GM12878 (cell line): ENCODE measurements at regions not wholly inside any gene's neighbourhood (a gene's known extent, or its start where the extent isn't known, plus 50 kb on each side); places are given as distances from the start of the nearest gene placed in this dataset.

Experiments
- ATAC-seq: fragments of 200-7000 bp; cut with Tn5 transposase; 3 replicates; pipeline ENCODE4 v1.9.1; 2020; ENCODE audit warnings: mild to moderate bottlenecking, moderate library complexity
- BruUV-seq: library from RNA; stranded (reverse); fragments of 400-500 nt; replicated peaks from 2 replicates; lab custom pipeline; 2021; lab: Mats Ljungman, UMichigan
- CTCF ChIA-PET: fragments of 300-600 bp; sonication (Branson Sonifier 250); formaldehyde crosslinking; extraction: SDS; loops from one replicate; lab custom pipeline; 2021; ENCODE audit warnings: inconsistent platforms; lab: Yijun Ruan, JAX
- POLR2A ChIA-PET: fragments of 350-600 bp; formaldehyde crosslinking; extraction: SDS; loops from one replicate; lab custom pipeline; 2021; ENCODE audit warnings: inconsistent platforms; lab: Charles Lee
- RAD21 ChIA-PET: fragments of 300-600 bp; sonication (Branson Sonifier 250); formaldehyde crosslinking; loops from one replicate; lab custom pipeline; 2023; ENCODE audit warnings: antibody characterized with exemption; ENCODE audit not compliant: unreplicated experiment; lab: Charles Lee
- SMC1A ChIA-PET: fragments of 300-600 bp; sonication (Branson Sonifier 250); formaldehyde crosslinking; loops from one replicate; lab custom pipeline; 2023; ENCODE audit not compliant: unreplicated experiment, uncharacterized antibody; lab: Charles Lee
- DNase-seq: peaks from one replicate; pipeline ENCODE4 v3.0.0-alpha.2; 2011; ENCODE audit warnings: low read depth, low spot score
- FAIRE-seq: peaks from 3 replicates; lab custom pipeline; 2011; peaks lifted over from hg19 to GRCh38; lab: Jason Lieb, UNC
- H2AFZ ChIP-seq: 2 replicates; pipeline ENCODE4 v1.6.0; 2011; ENCODE audit warnings: low read depth, low read length, control low read depth; ENCODE audit not compliant: control insufficient read depth
- H3K27ac ChIP-seq: 2 replicates; pipeline ENCODE4 v1.5.1; 2011; ENCODE audit warnings: control low read depth; ENCODE audit not compliant: control insufficient read depth, insufficient read depth
- H3K27me3 ChIP-seq, 2 experiments: replicated peaks in 1 of 2; 2 replicates each; pipeline versions ENCODE4 v1.6.0 to v1.6.1; 2011; ENCODE audit warnings: low read length in 1 of 2; ENCODE audit not compliant: control insufficient read depth in 2 of 2, insufficient read depth in 2 of 2
- H3K36me3 ChIP-seq, 2 experiments: 2 replicates each; pipeline ENCODE4 v1.5.1; 2011; ENCODE audit warnings: low read length in 1 of 2; ENCODE audit not compliant: control insufficient read depth in 2 of 2, insufficient read depth in 2 of 2
- H3K4me1 ChIP-seq: 2 replicates; pipeline ENCODE4 v1.6.1; 2011; ENCODE audit warnings: mild to moderate bottlenecking, low read length, moderate library complexity, mixed read lengths; ENCODE audit not compliant: control insufficient read depth, insufficient read depth
- H3K4me2 ChIP-seq: 2 replicates; pipeline ENCODE4 v1.6.0; 2011; ENCODE audit warnings: control low read depth; ENCODE audit not compliant: control insufficient read depth, insufficient read depth
- H3K4me3 ChIP-seq: fragments of 200-600 bp; sonication (generic); 2 replicates; pipeline ENCODE4 v1.5.1; 2016
- H3K79me2 ChIP-seq: 2 replicates; pipeline ENCODE4 v1.6.0; 2011; ENCODE audit warnings: low read length; ENCODE audit not compliant: control insufficient read depth, insufficient read depth
- H3K9ac ChIP-seq: 2 replicates; pipeline ENCODE4 v1.8.0; 2011; ENCODE audit warnings: low read length, control low read depth, mixed read lengths; ENCODE audit not compliant: control insufficient read depth, insufficient read depth
- H3K9me3 ChIP-seq: replicated peaks from 3 replicates; pipeline ENCODE4 v1.5.1; 2011; ENCODE audit warnings: mild to moderate bottlenecking, low read length; ENCODE audit not compliant: control insufficient read depth, insufficient read depth
- H4K20me1 ChIP-seq: 2 replicates; pipeline ENCODE4 v1.6.0; 2011; ENCODE audit not compliant: control insufficient read depth, insufficient read depth
- CHD2 ChIP-seq: IDR thresholded peaks from 2 replicates; pipeline ENCODE4 v1.6.1; 2011; ENCODE audit warnings: low read depth, low read length, improper control_type of control experiment, borderline replicate concordance
- EGR1 ChIP-seq, 2 experiments: IDR thresholded peaks; 1 replicate in 1 of 2; 2 replicates in 1 of 2; pipeline ENCODE4 v1.6.1; 2011 to 2012; ENCODE audit warnings: low read depth in 2 of 2, low read length in 2 of 2, borderline replicate concordance in 1 of 2, mild to moderate bottlenecking in 1 of 2, moderate library complexity in 1 of 2
- KLF5 ChIP-seq: fragments of 450-650 bp; IDR thresholded peaks from 2 replicates; pipeline ENCODE4 v1.6.1; 2014; ENCODE audit warnings: mild to moderate bottlenecking; ENCODE audit not compliant: partially characterized antibody
- MXI1 ChIP-seq: fragments of 150-350 bp; IDR thresholded peaks from 2 replicates; pipeline ENCODE4 v1.6.1; 2011; ENCODE audit warnings: low read depth, mild to moderate bottlenecking, inconsistent platforms, low read length, improper control_type of control experiment
- PBX3 ChIP-seq: IDR thresholded peaks from 2 replicates; pipeline ENCODE4 v1.6.1; 2011; ENCODE audit warnings: mild to moderate bottlenecking, low read depth, low read length, moderate library complexity; ENCODE audit not compliant: insufficient replicate concordance
- SIN3A ChIP-seq: IDR thresholded peaks from 2 replicates; pipeline ENCODE4 v1.6.1; 2012; ENCODE audit warnings: low read depth, low read length, improper control_type of control experiment
- WGBS: methylation state at CpG from one replicate; pipeline ENCODE4 v1.1.6; 2016; ENCODE audit warnings: low lambda C conversion rate; ENCODE audit not compliant: insufficient replicate concordance, insufficient coverage; ENCODE audit errors: missing lambda C conversion rate; 5-methylcytosine and 5-hydroxymethylcytosine counted together
- in situ Hi-C: fragments of 300-500 bp; cut with MboI; formaldehyde crosslinking; loops from 9 replicates; pipeline ENCODE4 v1.14.3; 2018; ENCODE audit warnings: mixed read lengths
- intact Hi-C: fragments of 100-400 bp; cut with micrococcal nuclease; formaldehyde crosslinking; loops from one replicate; pipeline ENCODE4 v1.14.2; 2022; ENCODE audit not compliant: unreplicated experiment
- TF ChIP-seq, protein P1 (sequence below): fragments of 450-650 bp; IDR thresholded peaks from 2 replicates; pipeline ENCODE4 v1.6.1; 2017; ENCODE audit warnings: mild to moderate bottlenecking, moderate library complexity

DNA sequence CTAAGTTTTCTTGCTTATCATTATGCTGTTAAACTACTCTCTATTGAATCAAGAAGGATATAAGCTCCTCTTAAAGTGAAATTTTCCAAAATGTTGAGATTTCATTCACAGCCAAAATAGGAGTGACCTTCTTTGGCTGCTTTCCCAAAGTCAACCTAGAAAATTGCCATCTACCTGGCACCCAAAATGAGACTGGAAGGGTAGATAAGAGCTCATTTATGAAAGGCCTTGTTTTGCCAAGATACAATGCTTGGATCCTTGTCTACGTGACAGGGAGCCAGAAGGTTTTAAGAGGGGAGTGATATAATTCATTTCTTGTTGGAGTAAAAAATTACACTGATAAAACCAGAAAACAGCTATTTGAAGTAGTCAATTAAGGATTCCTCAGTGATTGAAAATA is 287.1 kb downstream of the IZUMO3 start (continued):
- TF ChIP-seq, protein P1, sequence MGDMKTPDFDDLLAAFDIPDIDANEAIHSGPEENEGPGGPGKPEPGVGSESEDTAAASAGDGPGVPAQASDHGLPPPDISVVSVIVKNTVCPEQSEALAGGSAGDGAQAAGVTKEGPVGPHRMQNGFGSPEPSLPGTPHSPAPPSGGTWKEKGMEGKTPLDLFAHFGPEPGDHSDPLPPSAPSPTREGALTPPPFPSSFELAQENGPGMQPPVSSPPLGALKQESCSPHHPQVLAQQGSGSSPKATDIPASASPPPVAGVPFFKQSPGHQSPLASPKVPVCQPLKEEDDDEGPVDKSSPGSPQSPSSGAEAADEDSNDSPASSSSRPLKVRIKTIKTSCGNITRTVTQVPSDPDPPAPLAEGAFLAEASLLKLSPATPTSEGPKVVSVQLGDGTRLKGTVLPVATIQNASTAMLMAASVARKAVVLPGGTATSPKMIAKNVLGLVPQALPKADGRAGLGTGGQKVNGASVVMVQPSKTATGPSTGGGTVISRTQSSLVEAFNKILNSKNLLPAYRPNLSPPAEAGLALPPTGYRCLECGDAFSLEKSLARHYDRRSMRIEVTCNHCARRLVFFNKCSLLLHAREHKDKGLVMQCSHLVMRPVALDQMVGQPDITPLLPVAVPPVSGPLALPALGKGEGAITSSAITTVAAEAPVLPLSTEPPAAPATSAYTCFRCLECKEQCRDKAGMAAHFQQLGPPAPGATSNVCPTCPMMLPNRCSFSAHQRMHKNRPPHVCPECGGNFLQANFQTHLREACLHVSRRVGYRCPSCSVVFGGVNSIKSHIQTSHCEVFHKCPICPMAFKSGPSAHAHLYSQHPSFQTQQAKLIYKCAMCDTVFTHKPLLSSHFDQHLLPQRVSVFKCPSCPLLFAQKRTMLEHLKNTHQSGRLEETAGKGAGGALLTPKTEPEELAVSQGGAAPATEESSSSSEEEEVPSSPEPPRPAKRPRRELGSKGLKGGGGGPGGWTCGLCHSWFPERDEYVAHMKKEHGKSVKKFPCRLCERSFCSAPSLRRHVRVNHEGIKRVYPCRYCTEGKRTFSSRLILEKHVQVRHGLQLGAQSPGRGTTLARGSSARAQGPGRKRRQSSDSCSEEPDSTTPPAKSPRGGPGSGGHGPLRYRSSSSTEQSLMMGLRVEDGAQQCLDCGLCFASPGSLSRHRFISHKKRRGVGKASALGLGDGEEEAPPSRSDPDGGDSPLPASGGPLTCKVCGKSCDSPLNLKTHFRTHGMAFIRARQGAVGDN, result no peak
- TF ChIP-seq CHD2 (no peak), MXI1 (no peak)

DNA sequence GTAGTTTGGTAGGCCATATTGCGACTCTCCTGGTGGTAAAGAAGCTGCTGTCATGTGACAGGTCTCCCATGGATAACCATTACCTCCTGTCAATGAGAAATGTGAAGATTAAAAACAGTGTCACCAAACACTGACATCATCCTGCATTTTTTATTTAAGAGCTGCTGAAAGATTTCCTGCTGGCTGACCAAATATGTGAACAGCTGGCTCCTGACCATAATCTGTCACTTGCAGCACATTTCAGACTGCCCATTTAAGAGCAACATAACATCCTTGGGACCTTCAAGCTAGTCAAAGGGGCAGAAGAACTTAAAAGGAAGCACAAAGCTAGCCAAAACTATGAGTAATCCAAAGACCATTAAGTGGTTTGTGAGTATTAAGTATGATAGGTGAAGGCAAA is 288.0 kb downstream of the IZUMO3 start:
- no peak for DNase-seq
- Histone ChIP-seq H3K9me3 (no peaks in the 10 kb centered on the region), H3K4me1 (no peaks in the 10 kb centered on the region), H3K27ac (no peak overlapping the region), H3K9ac (no peak overlapping the region), H3K36me3 (no peaks in the 10 kb centered on the region), H3K4me2 (no peak overlapping the region), H2AFZ (no peak overlapping the region), H3K4me3 (no peak overlapping the region), H4K20me1 (no peaks in the 10 kb centered on the region), H3K27me3 (no peaks in the 10 kb centered on the region), H3K79me2 (no peaks in the 10 kb centered on the region)
- ChIA-PET CTCF (interaction anchor here (0.8 to 1.0 kb wide), 2 partner anchors 14 to 44 kb away, joined by 3 read pairs; no protein-coding TSS in a partner anchor), RAD21 (no interaction called here), SMC1A (interaction anchor here (0.9 kb wide), 1 partner anchor 13 kb away, joined by 3 read pairs; no protein-coding TSS in a partner anchor), POLR2A (no interaction called here)
- in situ Hi-C loops, result no loop called here
- intact Hi-C loops, result no loop called here
- TF ChIP-seq SIN3A (no peak), KLF5 (no peak), EGR1 (IDR thresholded peaks at IDR 0.05; ENCODE audit: borderline replicate concordance in 1 of 2, low read depth in 2 of 2, low read length in 2 of 2) (no peak), PBX3 (no peak)
- ATAC-seq, result no peak
- FAIRE-seq, result no peak
- 25% methylated on average over 1 of the region's 1 CpG for WGBS
- BruUV-seq, result no TSS peak
